ENCODE measurements at regions not wholly inside any gene's neighbourhood (a gene's known extent, or its start where the extent isn't known, plus 50 kb on each side); places are given as distances from the start of the nearest gene placed in this dataset.

- TF ChIP-seq, protein P1, sequence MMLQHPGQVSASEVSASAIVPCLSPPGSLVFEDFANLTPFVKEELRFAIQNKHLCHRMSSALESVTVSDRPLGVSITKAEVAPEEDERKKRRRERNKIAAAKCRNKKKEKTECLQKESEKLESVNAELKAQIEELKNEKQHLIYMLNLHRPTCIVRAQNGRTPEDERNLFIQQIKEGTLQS (IDR thresholded peaks at IDR 0.05): no peak
- TF ChIP-seq EZH2phosphoT487 (IDR thresholded peaks at IDR 0.05; ENCODE audit: borderline replicate concordance) (no peak), RAD21 (IDR thresholded peaks at IDR 0.05; ENCODE audit: low read depth) (no peak), TCF7L2 (IDR thresholded peaks at IDR 0.05; ENCODE audit: borderline replicate concordance, extremely low read depth, insufficient read depth, insufficient read length) (no peak), SRF (IDR thresholded peaks at IDR 0.05; ENCODE audit: low read depth) (no peak), ZFX (IDR thresholded peaks at IDR 0.05) (no peak), YY1 (IDR thresholded peaks at IDR 0.05; ENCODE audit: extremely low read depth, insufficient replicate concordance, low read depth, low read length) (no peak), CBX3 (IDR thresholded peaks at IDR 0.05; ENCODE audit: low read depth) (no peak), SP1 (IDR thresholded peaks at IDR 0.05; ENCODE audit: low read depth) (no peak)
- TF ChIP-seq, protein P2, sequence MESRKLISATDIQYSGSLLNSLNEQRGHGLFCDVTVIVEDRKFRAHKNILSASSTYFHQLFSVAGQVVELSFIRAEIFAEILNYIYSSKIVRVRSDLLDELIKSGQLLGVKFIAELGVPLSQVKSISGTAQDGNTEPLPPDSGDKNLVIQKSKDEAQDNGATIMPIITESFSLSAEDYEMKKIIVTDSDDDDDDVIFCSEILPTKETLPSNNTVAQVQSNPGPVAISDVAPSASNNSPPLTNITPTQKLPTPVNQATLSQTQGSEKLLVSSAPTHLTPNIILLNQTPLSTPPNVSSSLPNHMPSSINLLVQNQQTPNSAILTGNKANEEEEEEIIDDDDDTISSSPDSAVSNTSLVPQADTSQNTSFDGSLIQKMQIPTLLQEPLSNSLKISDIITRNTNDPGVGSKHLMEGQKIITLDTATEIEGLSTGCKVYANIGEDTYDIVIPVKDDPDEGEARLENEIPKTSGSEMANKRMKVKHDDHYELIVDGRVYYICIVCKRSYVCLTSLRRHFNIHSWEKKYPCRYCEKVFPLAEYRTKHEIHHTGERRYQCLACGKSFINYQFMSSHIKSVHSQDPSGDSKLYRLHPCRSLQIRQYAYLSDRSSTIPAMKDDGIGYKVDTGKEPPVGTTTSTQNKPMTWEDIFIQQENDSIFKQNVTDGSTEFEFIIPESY (IDR thresholded peaks at IDR 0.05; ENCODE audit: extremely low read depth, insufficient replicate concordance, low read length): no peak
Measured at GRCh38 chr1:21344098-21344749, 54.0 kb upstream of the ECE1 start (continued).

DNA sequence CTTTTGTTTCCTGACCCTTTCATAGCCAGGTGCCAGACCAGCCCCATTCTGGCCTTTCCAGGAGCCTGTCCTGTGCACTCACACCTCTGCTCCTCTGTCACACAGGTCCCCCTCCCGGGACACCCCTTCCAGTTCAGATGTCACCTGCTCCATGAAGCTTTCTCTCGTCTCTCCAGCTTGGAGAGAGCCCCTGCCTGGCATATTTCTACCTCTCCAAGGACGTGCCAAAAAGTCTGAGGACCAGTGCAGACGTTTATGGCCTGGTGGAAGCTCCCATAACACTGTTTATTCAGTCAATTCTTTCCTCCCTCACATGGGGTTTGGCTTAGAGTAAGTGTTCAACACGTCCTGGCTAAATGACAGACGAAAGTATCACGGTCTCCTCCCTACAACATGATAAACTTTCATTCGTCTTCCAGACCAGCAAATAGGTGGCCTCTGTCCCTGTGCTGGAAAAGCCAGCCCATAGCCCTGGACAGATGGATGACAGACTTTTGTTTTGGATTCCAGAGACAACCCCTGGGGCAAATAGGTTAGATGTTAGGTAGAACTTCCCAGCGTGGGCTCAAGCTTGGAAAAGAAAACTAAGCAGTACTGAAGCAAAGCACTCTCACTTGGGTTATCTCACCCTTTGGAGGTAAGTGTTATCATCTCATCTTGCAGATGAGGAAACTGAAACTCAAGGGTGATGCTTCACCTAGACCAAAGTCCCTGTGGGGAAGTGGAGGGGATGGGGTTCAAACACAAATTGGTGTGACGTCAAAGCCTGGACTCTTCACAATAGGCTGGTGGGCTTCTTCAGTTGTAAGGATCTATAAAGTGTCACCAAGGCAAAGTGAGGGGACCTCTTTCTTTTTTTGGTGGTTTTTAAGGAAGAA is 52.9 kb upstream of the ECE1 start:
- peaks cover 33 to 52% of the 10 kb centered on the region in 2 experiments for H3K4me1 ChIP-seq (ENCODE audit: control insufficient read depth in 1 of 2, insufficient read depth in 2 of 2, low read length in 2 of 2)
- H3K27ac ChIP-seq (ENCODE audit: low read depth, low read length): no peak overlapping the region
- no peak overlapping the region for H3K9ac ChIP-seq (ENCODE audit: low read length)
- ATAC-seq (no peak), DNase-seq (ENCODE audit: low read depth, low spot score) (no peak)
- ChIA-PET CTCF (interaction anchor here (1.4 kb wide), 1 partner anchor 74 kb away, joined by 4 read pairs; no protein-coding TSS in a partner anchor), POLR2A (interaction anchor here (0.6 kb wide), 1 partner anchor 187 kb away, joined by 3 read pairs; no protein-coding TSS in a partner anchor), RAD21 (ENCODE audit: low non-redundant PET in 1 of 2, low total read pairs in 2 of 2, uncharacterized antibody in 2 of 2, unreplicated experiment in 2 of 2) (no interaction called here)
- no peaks in the 10 kb centered on the region for H3K36me3 ChIP-seq (ENCODE audit: control insufficient read depth in 1 of 2, insufficient read depth in 2 of 2, low read length in 2 of 2)
- no peaks in the 10 kb centered on the region for H4K20me1 ChIP-seq (ENCODE audit: insufficient read depth)
- no peak overlapping the region for H3K4me3 ChIP-seq (replicated peaks in 1 of 2; ENCODE audit: low read depth in 1 of 2, low read length in 2 of 2)
- H3K9me2 ChIP-seq (ENCODE audit: insufficient read depth): no peaks in the 10 kb centered on the region
- TSS peak; percentile 38 for BruUV-seq (replicated peaks)
- H3K9me3 ChIP-seq (ENCODE audit: control insufficient read depth in 1 of 2, insufficient read depth in 1 of 2, low read depth in 1 of 2, low read length in 2 of 2): no peaks in the 10 kb centered on the region
- H2AFZ ChIP-seq (ENCODE audit: low read depth, low read length, poor library complexity, severe bottlenecking): no peak overlapping the region
- H3K79me2 ChIP-seq (ENCODE audit: insufficient read depth, low read length): peaks cover 69% of the 10 kb centered on the region
- intact Hi-C loops (cut with micrococcal nuclease): no loop called here
- H3K4me2 ChIP-seq (ENCODE audit: low read length): peak overlapping the region; percentile 18; the same call in 1 of the 2 replicates
- H3K27me3 ChIP-seq (ENCODE audit: insufficient read depth, low read length): no peaks in the 10 kb centered on the region
- TF ChIP-seq, protein P3, sequence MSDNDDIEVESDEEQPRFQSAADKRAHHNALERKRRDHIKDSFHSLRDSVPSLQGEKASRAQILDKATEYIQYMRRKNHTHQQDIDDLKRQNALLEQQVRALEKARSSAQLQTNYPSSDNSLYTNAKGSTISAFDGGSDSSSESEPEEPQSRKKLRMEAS (IDR thresholded peaks at IDR 0.05): no peak
- TF ChIP-seq, protein P4, sequence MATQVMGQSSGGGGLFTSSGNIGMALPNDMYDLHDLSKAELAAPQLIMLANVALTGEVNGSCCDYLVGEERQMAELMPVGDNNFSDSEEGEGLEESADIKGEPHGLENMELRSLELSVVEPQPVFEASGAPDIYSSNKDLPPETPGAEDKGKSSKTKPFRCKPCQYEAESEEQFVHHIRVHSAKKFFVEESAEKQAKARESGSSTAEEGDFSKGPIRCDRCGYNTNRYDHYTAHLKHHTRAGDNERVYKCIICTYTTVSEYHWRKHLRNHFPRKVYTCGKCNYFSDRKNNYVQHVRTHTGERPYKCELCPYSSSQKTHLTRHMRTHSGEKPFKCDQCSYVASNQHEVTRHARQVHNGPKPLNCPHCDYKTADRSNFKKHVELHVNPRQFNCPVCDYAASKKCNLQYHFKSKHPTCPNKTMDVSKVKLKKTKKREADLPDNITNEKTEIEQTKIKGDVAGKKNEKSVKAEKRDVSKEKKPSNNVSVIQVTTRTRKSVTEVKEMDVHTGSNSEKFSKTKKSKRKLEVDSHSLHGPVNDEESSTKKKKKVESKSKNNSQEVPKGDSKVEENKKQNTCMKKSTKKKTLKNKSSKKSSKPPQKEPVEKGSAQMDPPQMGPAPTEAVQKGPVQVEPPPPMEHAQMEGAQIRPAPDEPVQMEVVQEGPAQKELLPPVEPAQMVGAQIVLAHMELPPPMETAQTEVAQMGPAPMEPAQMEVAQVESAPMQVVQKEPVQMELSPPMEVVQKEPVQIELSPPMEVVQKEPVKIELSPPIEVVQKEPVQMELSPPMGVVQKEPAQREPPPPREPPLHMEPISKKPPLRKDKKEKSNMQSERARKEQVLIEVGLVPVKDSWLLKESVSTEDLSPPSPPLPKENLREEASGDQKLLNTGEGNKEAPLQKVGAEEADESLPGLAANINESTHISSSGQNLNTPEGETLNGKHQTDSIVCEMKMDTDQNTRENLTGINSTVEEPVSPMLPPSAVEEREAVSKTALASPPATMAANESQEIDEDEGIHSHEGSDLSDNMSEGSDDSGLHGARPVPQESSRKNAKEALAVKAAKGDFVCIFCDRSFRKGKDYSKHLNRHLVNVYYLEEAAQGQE (IDR thresholded peaks at IDR 0.05; ENCODE audit: low read depth): no peak
- TF ChIP-seq POLR2AphosphoS5 (IDR thresholded peaks at IDR 0.05; ENCODE audit: low read depth, low read length): no peak
- TF ChIP-seq EZH2phosphoT487 (IDR thresholded peaks at IDR 0.05; ENCODE audit: borderline replicate concordance): no peak
- no peak for TF ChIP-seq JUND (IDR thresholded peaks at IDR 0.05)
- no peak for TF ChIP-seq SIN3A (IDR thresholded peaks at IDR 0.05; ENCODE audit: low read depth)
- TF ChIP-seq YY1 (IDR thresholded peaks at IDR 0.05; ENCODE audit: extremely low read depth, insufficient replicate concordance, low read depth, low read length): no peak
